Gastroesophageal sphincter (tissue), 4 donors: ENCODE measurements at regions not wholly inside any gene's neighbourhood (a gene's known extent, or its start where the extent isn't known, plus 50 kb on each side); places are given as distances from the start of the nearest gene placed in this dataset.

Experiments
- ATAC-seq: fragments of 150-250 bp; one replicate; pipeline ENCODE4 v1.9.1; 2016; ENCODE audit warnings: mild to moderate bottlenecking, moderate library complexity
- H3K27ac ChIP-seq, 4 donors: fragments of 200-600 bp; sonication (generic) in 3 of 4; 1 replicate in 3 of 4; 2 replicates in 1 of 4; pipeline ENCODE4 v1.5.1; 2016 to 2019
- H3K27me3 ChIP-seq: fragments of 200-600 bp; sonication (generic); one replicate; pipeline ENCODE4 v1.5.1; 2019
- H3K36me3 ChIP-seq, 2 donors: fragments of 200-600 bp; sonication (generic); one replicate each; pipeline ENCODE4 v1.5.1; 2019; ENCODE audit warnings: control low read depth in 1 of 2
- H3K4me1 ChIP-seq, 3 donors: fragments of 200-600 bp; sonication (generic); 1 replicate in 2 of 3; 2 replicates in 1 of 3; pipeline ENCODE4 v1.5.1; 2016 to 2019; ENCODE audit warnings: control low read depth in 2 of 3
- H3K4me3 ChIP-seq, 2 donors: fragments of 200-600 bp; sonication (generic); one replicate each; pipeline ENCODE4 v1.5.1; 2019; ENCODE audit warnings: mild to moderate bottlenecking in 1 of 2, moderate library complexity in 1 of 2
- H3K9me3 ChIP-seq, 3 donors: fragments of 200-600 bp; sonication (generic); one replicate each; pipeline ENCODE4 v1.5.1; 2017 to 2019; ENCODE audit warnings: control low read depth in 2 of 3
- EP300 ChIP-seq: sonication (generic); formaldehyde crosslinking; IDR thresholded peaks from one replicate; pipeline ENCODE4 v1.6.1; 2017; ENCODE audit warnings: antibody characterized with exemption, mild to moderate bottlenecking
- POLR2A ChIP-seq, 2 donors: fragments of 450-650 bp; IDR thresholded peaks; one replicate each; pipeline ENCODE4 v1.6.1; 2017; ENCODE audit warnings: antibody characterized with exemption in 2 of 2, mild to moderate bottlenecking in 2 of 2, moderate library complexity in 1 of 2
- POLR2AphosphoS5 ChIP-seq: sonication (generic); formaldehyde crosslinking; IDR thresholded peaks from one replicate; pipeline ENCODE4 v1.6.1; 2017; ENCODE audit warnings: antibody characterized with exemption
- WGBS, 2 donors: methylation state at CpG; one replicate each; pipeline ENCODE4 v1.1.5; 2018; ENCODE audit warnings: low coverage in 1 of 2; 5-methylcytosine and 5-hydroxymethylcytosine counted together
- TF ChIP-seq, protein P1 (sequence below), 4 experiments: fragments of 200-600 bp in 2 of 4; fragments of 450-650 bp in 2 of 4; sonication (generic) in 1 of 4; IDR thresholded peaks; one replicate each; pipeline ENCODE4 v1.5.1; 2017 to 2019; ENCODE audit warnings: antibody characterized with exemption in 4 of 4, mild to moderate bottlenecking in 2 of 4, moderate library complexity in 2 of 4

- 11 to 15% methylated on average over 8 to 9 of the region's 9 CpGs for WGBS, 2 donors
- no peak for ATAC-seq
- Histone ChIP-seq H3K9me3 (peaks cover 0 to 10% (median 0%) of the 10 kb centered on the region in 3 donors), H3K4me1 (peaks cover 0 to 6% (median 0%) of the 10 kb centered on the region in 3 donors), H3K36me3 (no peaks in the 10 kb centered on the region), H3K27ac (peak overlapping the region in 1 of 4 donors; percentile 39), H3K4me3 (no peak overlapping the region), H3K27me3 (no peaks in the 10 kb centered on the region)
- TF ChIP-seq POLR2AphosphoS5 (no peak), EP300 (no peak), POLR2A (IDR thresholded peaks at IDR 0.05) (no peak)
- TF ChIP-seq, protein P1, sequence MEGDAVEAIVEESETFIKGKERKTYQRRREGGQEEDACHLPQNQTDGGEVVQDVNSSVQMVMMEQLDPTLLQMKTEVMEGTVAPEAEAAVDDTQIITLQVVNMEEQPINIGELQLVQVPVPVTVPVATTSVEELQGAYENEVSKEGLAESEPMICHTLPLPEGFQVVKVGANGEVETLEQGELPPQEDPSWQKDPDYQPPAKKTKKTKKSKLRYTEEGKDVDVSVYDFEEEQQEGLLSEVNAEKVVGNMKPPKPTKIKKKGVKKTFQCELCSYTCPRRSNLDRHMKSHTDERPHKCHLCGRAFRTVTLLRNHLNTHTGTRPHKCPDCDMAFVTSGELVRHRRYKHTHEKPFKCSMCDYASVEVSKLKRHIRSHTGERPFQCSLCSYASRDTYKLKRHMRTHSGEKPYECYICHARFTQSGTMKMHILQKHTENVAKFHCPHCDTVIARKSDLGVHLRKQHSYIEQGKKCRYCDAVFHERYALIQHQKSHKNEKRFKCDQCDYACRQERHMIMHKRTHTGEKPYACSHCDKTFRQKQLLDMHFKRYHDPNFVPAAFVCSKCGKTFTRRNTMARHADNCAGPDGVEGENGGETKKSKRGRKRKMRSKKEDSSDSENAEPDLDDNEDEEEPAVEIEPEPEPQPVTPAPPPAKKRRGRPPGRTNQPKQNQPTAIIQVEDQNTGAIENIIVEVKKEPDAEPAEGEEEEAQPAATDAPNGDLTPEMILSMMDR (IDR thresholded peaks at IDR 0.05), result no peak
Observed at GRCh38 chr21:35476621-35477395, 427.7 kb upstream of the RUNX1 start.

DNA sequence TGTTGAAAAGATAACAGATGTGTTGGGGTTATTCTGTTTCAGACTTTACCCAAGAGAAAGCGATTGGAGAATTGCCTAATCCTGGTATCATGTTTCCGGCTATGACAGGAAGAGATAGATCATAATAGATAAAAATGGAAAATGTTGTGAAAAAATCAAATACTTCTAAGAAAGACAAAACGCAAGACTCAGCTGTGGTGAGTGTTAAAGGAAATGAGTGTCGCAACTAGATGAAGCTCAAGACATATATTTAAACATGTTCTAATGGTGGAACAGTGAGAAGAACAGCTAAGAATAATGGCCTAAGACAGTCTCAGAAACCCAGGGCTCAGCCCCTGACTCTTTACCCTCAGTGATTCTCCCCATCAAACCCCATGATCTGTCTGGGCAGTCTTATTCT is 426.7 kb upstream of the RUNX1 start:
- WGBS, 2 donors, result 31 to 40% methylated on average over 4 of the region's 4 CpGs
- no peaks in the 10 kb centered on the region for H3K27me3 ChIP-seq
- no peak for TF ChIP-seq POLR2A (IDR thresholded peaks at IDR 0.05)
- no peaks in the 10 kb centered on the region for H3K36me3 ChIP-seq
- no peak overlapping the region for H3K4me3 ChIP-seq
- peak overlapping the region in 1 of 4 donors; percentile 39 for H3K27ac ChIP-seq
- H3K4me1 ChIP-seq, result peaks cover 0 to 6% (median 0%) of the 10 kb centered on the region in 3 donors
- peaks cover 0 to 10% (median 0%) of the 10 kb centered on the region in 3 donors for H3K9me3 ChIP-seq
- no peak for ATAC-seq

DNA sequence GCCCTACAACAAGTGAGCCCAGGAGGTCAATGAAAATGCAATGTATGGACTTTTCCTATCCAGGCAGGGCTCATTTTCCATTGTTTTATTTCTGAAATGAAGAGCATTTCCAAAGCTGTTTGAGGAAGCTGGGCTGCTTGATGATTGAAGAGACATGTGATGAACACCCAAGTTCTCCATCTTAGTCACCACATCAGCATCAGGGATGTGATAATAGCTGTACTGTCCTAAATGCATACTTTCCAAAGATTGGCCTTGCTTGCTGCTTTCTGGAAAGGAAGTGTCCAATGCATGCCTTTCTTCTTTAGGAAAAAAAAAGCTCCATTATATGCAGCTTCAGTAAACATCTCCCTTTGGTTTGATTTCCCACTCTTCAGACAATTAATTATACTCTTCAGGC is 425.9 kb upstream of the RUNX1 start:
- Histone ChIP-seq H3K9me3 (peaks cover 0 to 10% (median 0%) of the 10 kb centered on the region in 3 donors), H3K27me3 (no peaks in the 10 kb centered on the region), H3K4me3 (no peak overlapping the region), H3K36me3 (no peaks in the 10 kb centered on the region), H3K27ac (no peak overlapping the region), H3K4me1 (peaks cover 0 to 6% (median 0%) of the 10 kb centered on the region in 3 donors)
- ATAC-seq, result no peak
- no peak for TF ChIP-seq POLR2A (IDR thresholded peaks at IDR 0.05)
- TF ChIP-seq, protein P1 (IDR thresholded peaks at IDR 0.05), result no peak
- no peak for TF ChIP-seq POLR2AphosphoS5
- TF ChIP-seq EP300, result no peak

GRCh38 chr21:35473496-35473895 is 424.4 kb upstream of the RUNX1 start:
- peaks cover 0 to 6% (median 0%) of the 10 kb centered on the region in 3 donors for H3K4me1 ChIP-seq
- no peak overlapping the region for H3K4me3 ChIP-seq
- no peak overlapping the region for H3K27ac ChIP-seq
- no peaks in the 10 kb centered on the region for H3K9me3 ChIP-seq
- 67 to 95% methylated on average over 1 of the region's 1 CpG for WGBS, 2 donors
- ATAC-seq, result no peak
- H3K27me3 ChIP-seq, result no peaks in the 10 kb centered on the region
- TF ChIP-seq POLR2A (IDR thresholded peaks at IDR 0.05) (no peak), POLR2AphosphoS5 (no peak), EP300 (no peak)
- TF ChIP-seq, protein P1 (IDR thresholded peaks at IDR 0.05), result no peak
- H3K36me3 ChIP-seq, result no peaks in the 10 kb centered on the region

DNA sequence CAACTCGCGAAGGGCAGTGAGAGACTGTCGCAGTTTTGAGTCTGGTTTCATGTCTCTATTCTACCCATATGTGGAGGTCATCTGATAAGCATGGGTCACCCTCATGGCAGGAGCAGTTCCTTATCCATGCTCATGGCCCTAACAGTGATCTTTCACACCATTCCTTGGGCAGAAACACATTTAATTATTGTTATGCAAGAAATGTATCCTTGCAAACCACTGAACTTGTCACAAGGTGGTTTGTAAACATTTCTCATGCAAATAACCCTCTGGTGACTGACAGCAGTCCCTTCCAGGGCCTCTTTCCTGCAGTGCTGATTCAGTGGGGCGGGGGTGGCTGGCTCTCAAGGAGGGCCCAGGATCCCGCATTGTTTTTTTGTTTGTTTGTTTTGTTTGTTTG is 421.4 kb upstream of the RUNX1 start:
- TF ChIP-seq POLR2A (IDR thresholded peaks at IDR 0.05), result no peak
- TF ChIP-seq EP300, result no peak
- TF ChIP-seq POLR2AphosphoS5, result no peak
- TF ChIP-seq, protein P1 (IDR thresholded peaks at IDR 0.05), result no peak
- no peaks in the 10 kb centered on the region for H3K36me3 ChIP-seq
- H3K4me1 ChIP-seq, result no peaks in the 10 kb centered on the region
- ATAC-seq, result no peak
- H3K27ac ChIP-seq, result no peak overlapping the region
- H3K27me3 ChIP-seq, result no peaks in the 10 kb centered on the region
- H3K4me3 ChIP-seq, result no peak overlapping the region
- no peaks in the 10 kb centered on the region for H3K9me3 ChIP-seq
- WGBS, 2 donors, result 55 to 58% methylated on average over 3 to 5 of the region's 5 CpGs
